ENCODE measurements at regions not wholly inside any gene's neighbourhood (a gene's known extent, or its start where the extent isn't known, plus 50 kb on each side); places are given as distances from the start of the nearest gene placed in this dataset.

DNA sequence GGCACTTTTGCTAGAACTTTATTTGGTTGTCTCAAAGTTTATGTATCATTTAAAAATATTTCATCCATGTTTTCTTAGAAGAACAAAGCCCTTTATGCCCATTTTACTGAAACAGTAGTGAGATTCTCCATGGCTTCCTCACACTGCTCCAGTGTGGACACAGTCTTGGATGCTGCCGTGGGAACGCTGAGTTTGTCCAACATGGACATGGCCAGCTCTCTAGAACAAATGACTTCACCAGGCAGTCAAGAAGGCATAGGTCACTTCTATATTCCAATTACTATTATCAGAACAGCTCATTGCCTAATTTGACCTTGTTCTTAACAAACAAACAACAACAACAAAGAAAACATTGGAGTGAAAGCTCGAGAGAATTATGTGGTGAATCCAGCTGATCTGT lies 414.1 kb upstream of the ID2 start:
- no peak for TF ChIP-seq RARB (CRISPR knock-in tag; IDR thresholded peaks at IDR 0.05)
- CTCF ChIA-PET: no interaction called here
- H3K4me1 ChIP-seq: no peaks in the 10 kb centered on the region
- H3K4me3 ChIP-seq: no peak overlapping the region
- H3K27ac ChIP-seq: no peak overlapping the region
- ATAC-seq: no peak
- H3K4me2 ChIP-seq: no peak overlapping the region
- no peaks in the 10 kb centered on the region for H3K9me3 ChIP-seq
- WGBS (ENCODE audit: missing lambda C conversion rate): 29% methylated on average over 3 of the region's 3 CpGs
- DNase-seq (ENCODE audit: low read depth in 1 of 2, low spot score in 1 of 2): no peak
- POLR2A ChIA-PET: no interaction called here
- no peak for FAIRE-seq

DNA sequence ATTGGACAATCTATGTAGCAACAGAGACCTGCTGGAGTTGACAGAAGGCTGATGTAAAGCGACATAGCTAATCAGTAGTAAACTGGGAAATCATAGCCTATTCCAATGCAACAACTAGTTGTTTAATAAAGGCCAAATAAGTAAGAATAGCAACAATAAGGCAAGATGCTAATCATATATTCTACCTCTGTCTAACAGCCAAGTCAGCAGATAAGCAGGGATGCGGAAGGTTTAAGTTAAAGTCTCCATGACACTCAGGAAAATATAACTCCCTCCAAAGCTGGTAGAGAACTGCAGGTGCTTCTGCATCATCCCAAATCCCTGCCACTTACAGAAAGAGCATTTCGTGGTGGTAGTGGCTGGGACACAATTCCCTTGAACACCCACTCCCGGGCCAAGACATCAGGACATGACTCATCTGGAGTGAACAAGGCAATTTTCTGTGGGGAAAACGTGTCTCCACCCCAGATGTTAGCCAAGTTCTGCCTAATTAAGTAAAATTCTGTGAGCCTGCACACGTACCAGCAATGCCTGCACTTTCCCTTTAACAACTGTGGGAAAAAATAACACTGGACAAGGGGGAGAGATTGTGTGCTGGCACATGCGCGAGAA lies 413.6 kb upstream of the ID2 start:
- H3K4me3 ChIP-seq: no peak overlapping the region
- no peak overlapping the region for H3K4me2 ChIP-seq
- no peak for DNase-seq (ENCODE audit: low read depth in 1 of 2, low spot score in 1 of 2)
- POLR2A ChIA-PET: no interaction called here
- 53% methylated on average over 8 of the region's 8 CpGs for WGBS (ENCODE audit: missing lambda C conversion rate)
- FAIRE-seq: no peak
- no peak for ATAC-seq
- no peaks in the 10 kb centered on the region for H3K4me1 ChIP-seq
- CTCF ChIA-PET: no interaction called here
- TF ChIP-seq, protein P1, sequence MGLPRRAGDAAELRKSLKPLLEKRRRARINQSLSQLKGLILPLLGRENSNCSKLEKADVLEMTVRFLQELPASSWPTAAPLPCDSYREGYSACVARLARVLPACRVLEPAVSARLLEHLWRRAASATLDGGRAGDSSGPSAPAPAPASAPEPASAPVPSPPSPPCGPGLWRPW (IDR thresholded peaks at IDR 0.05): no peak
- peak; percentile 65 for TF ChIP-seq MAFK (IDR thresholded peaks at IDR 0.05; ENCODE audit: partially characterized antibody)
- H3K9me3 ChIP-seq: no peaks in the 10 kb centered on the region
- no peak overlapping the region for H3K27ac ChIP-seq

DNA sequence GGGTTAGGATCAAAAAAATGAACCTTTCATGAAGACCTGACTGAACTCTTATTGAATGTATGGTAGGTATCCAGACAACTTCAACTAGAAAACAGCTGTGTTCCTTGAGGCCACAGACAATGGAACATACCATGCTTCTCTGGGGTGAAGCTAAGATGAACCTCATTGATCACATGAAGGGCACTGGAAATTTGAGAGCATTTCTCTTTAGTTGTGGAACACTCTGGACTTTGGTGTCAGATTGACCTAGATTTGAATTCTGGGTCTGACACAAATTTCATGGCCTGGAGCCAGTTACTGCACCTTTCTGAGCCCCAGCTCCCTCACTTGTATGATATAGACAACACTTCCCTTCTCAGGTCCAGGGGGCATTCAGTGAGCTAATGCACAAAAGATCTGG lies 411.2 kb upstream of the ID2 start:
- ChIA-PET CTCF (interaction anchor here (0.6 to 0.9 kb wide), 3 partner anchors 17 to 843 kb away, joined by 3 read pairs; no protein-coding TSS in a partner anchor), POLR2A (no interaction called here)
- no peak for FAIRE-seq
- H3K27ac ChIP-seq: no peak overlapping the region
- TF ChIP-seq GATA3 (IDR thresholded peaks at IDR 0.05; ENCODE audit: borderline replicate concordance) (no peak), PHF8 (IDR thresholded peaks at IDR 0.05; ENCODE audit: borderline replicate concordance, low read depth) (no peak), EHMT2 (IDR thresholded peaks at IDR 0.05; ENCODE audit: low read depth) (no peak), HOXB5 (CRISPR knock-in tag; IDR thresholded peaks at IDR 0.05) (no peak), JUN (IDR thresholded peaks at IDR 0.05) (no peak), NPAS2 (CRISPR knock-in tag; IDR thresholded peaks at IDR 0.05; ENCODE audit: borderline replicate concordance) (no peak), TP53 (CRISPR knock-in tag; IDR thresholded peaks at IDR 0.05) (no peak), POLR2A (IDR thresholded peaks at IDR 0.05; ENCODE audit: low read length) (no peak), RCOR1 (IDR thresholded peaks at IDR 0.05; ENCODE audit: low read depth, low read length) (no peak), SREBF2 (IDR thresholded peaks at IDR 0.05) (no peak), MAFK (IDR thresholded peaks at IDR 0.05; ENCODE audit: partially characterized antibody) (no peak), MAZ (IDR thresholded peaks at IDR 0.05; ENCODE audit: borderline replicate concordance, low read depth, low read length) (no peak), CHD4 (IDR thresholded peaks at IDR 0.05; ENCODE audit: borderline replicate concordance) (no peak), NR3C1 (IDR thresholded peaks at IDR 0.05) (no peak), HDAC2 (IDR thresholded peaks at IDR 0.05) (no peak)
- TF ChIP-seq, protein P1 (IDR thresholded peaks at IDR 0.05): no peak
- TF ChIP-seq, protein P2, sequence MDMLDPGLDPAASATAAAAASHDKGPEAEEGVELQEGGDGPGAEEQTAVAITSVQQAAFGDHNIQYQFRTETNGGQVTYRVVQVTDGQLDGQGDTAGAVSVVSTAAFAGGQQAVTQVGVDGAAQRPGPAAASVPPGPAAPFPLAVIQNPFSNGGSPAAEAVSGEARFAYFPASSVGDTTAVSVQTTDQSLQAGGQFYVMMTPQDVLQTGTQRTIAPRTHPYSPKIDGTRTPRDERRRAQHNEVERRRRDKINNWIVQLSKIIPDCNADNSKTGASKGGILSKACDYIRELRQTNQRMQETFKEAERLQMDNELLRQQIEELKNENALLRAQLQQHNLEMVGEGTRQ (IDR thresholded peaks at IDR 0.05): no peak
- no peaks in the 10 kb centered on the region for H3K9me3 ChIP-seq
- H3K4me2 ChIP-seq: no peak overlapping the region
- ATAC-seq: no peak
- no peaks in the 10 kb centered on the region for H3K4me1 ChIP-seq
- no peak overlapping the region for H3K4me3 ChIP-seq
- DNase-seq (ENCODE audit: low read depth in 1 of 2, low spot score in 1 of 2): no peak

DNA sequence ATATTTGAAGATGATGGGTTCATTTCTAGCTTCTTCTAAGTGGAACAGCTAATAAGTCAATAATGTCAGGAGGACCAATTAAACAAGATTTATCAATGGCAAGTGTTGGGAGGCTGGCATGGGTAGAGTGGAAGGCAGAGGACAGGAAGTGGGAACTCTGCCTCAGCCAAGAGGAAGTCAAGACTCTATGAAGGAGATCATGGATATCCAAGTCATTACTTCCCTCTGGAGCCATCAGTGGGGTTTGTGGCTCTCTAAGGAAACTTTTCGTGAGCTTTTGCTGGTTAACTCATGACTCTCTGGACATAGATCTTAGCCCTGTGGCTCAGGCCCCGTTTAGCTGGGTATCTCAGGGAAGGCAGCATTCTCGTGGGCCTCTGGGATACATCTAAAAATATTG lies 410.4 kb upstream of the ID2 start:
- POLR2A ChIA-PET: no interaction called here
- Histone ChIP-seq H3K9me3 (0 out of 3 replicates have a peak, but pooled peaks cover 2% of the 10 kb centered on the region), H3K4me3 (no peak overlapping the region), H3K4me1 (no peaks in the 10 kb centered on the region), H3K4me2 (no peak overlapping the region), H3K27ac (no peak overlapping the region)
- WGBS (ENCODE audit: missing lambda C conversion rate): 22% methylated on average over 3 of the region's 3 CpGs
- CTCF ChIA-PET: interaction anchor here (0.6 to 0.9 kb wide), 2 partner anchors 790 to 844 kb away, joined by 3 read pairs; no protein-coding TSS in a partner anchor
- TF ChIP-seq, protein P2 (IDR thresholded peaks at IDR 0.05): no peak
- TF ChIP-seq ZFP36 (IDR thresholded peaks at IDR 0.05; ENCODE audit: borderline replicate concordance, partially characterized antibody) (no peak), MAZ (IDR thresholded peaks at IDR 0.05; ENCODE audit: borderline replicate concordance, low read depth, low read length) (no peak), TP53 (CRISPR knock-in tag; IDR thresholded peaks at IDR 0.05) (no peak), NFE2L2 (conservative IDR thresholded peaks at IDR 0.05; ENCODE audit: low read length) (no peak), RFX5 (IDR thresholded peaks at IDR 0.05) (no peak), POLR2AphosphoS2 (conservative IDR thresholded peaks at IDR 0.05; ENCODE audit: low read length) (no peak), ZSCAN20 (CRISPR knock-in tag; IDR thresholded peaks at IDR 0.05) (no peak)
- TF ChIP-seq, protein P3, sequence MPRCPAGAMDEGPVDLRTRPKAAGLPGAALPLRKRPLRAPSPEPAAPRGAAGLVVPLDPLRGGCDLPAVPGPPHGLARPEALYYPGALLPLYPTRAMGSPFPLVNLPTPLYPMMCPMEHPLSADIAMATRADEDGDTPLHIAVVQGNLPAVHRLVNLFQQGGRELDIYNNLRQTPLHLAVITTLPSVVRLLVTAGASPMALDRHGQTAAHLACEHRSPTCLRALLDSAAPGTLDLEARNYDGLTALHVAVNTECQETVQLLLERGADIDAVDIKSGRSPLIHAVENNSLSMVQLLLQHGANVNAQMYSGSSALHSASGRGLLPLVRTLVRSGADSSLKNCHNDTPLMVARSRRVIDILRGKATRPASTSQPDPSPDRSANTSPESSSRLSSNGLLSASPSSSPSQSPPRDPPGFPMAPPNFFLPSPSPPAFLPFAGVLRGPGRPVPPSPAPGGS (IDR thresholded peaks at IDR 0.05): no peak
- DNase-seq (ENCODE audit: low read depth in 1 of 2, low spot score in 1 of 2): no peak
- no peak for ATAC-seq
- no peak for FAIRE-seq
